ENCODE measurements at regions not wholly inside any gene's neighbourhood (a gene's known extent, or its start where the extent isn't known, plus 50 kb on each side); places are given as distances from the start of the nearest gene placed in this dataset.

DNA sequence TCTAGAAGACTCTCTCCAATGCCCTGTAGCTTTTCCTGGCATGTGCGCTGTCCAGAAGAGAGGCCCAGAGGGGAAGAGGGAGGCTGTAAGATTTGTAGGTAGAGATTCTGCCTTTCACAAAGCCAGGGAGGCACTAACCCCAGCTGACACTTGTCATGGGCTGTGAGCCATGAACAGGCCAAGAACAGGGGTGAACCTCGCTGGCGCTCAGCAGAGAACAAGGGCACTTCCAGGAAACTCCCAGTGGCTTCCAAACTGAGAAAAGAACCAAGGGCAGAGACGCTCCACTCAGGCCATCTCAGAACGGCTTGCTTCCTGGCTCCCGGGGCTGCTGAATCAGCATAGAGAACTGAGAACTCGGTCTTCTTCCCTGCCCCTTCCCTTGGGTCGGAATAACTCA lies 257.8 kb upstream of the ZNF32 start:
- Histone ChIP-seq H3K9ac (ENCODE audit: low read depth, low read length) (no peak overlapping the region), H3K4me1 (ENCODE audit: control insufficient read depth, insufficient read depth, low read length) (no peaks in the 10 kb centered on the region), H3K27me3 (ENCODE audit: control insufficient read depth, insufficient read depth, low read length) (no peaks in the 10 kb centered on the region), H3K9me3 (ENCODE audit: control insufficient read depth, insufficient read depth, low read length) (no peaks in the 10 kb centered on the region), H3K4me3 (ENCODE audit: low read depth, low read length) (no peak overlapping the region), H3K36me3 (ENCODE audit: control insufficient read depth, insufficient read depth, low read length) (no peaks in the 10 kb centered on the region)

DNA sequence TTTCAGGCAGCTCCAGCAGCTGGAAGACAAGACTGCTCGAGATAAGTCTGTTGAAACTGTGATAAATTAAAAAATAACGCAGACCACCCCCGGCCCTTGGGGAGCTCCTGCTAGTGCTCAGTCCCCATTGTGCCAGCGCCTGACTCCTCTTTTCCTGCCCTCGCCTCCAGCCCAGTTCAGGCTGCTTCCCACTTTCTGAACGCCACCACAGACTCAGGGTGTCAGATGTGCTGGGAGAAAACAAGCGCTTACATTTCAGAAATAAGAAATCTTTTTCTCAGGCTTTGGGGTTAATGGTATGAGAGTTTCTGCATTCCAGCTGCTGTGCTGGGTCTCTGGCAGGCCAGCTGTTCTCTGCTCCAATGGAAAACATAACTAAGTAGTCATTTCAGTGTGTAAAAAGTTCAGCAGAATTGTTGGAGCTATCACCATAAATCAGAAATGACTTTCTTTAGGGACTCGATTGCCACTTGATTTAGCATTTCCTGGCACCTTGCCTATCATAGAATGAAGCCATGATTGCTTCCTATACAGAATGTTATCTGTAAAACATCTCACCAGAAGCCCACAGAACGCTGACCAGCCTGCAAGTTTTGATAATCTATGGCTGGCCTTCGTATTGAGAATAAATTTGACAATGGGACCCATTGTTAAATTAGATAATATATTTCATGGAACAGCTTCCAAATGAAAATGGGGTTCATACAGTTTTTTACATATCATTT lies 257.0 kb upstream of the ZNF32 start:
- Histone ChIP-seq H3K9me3 (ENCODE audit: control insufficient read depth, insufficient read depth, low read length) (no peaks in the 10 kb centered on the region), H3K4me3 (ENCODE audit: low read depth, low read length) (no peak overlapping the region), H3K4me1 (ENCODE audit: control insufficient read depth, insufficient read depth, low read length) (no peaks in the 10 kb centered on the region), H3K9ac (ENCODE audit: low read depth, low read length) (no peak overlapping the region), H3K27me3 (ENCODE audit: control insufficient read depth, insufficient read depth, low read length) (no peaks in the 10 kb centered on the region), H3K36me3 (ENCODE audit: control insufficient read depth, insufficient read depth, low read length) (no peaks in the 10 kb centered on the region)

- H3K9me3 ChIP-seq (ENCODE audit: control insufficient read depth, insufficient read depth, low read length) = no peaks in the 10 kb centered on the region
- no peak overlapping the region for H3K9ac ChIP-seq (ENCODE audit: low read depth, low read length)
- no peaks in the 10 kb centered on the region for H3K36me3 ChIP-seq (ENCODE audit: control insufficient read depth, insufficient read depth, low read length)
- no peaks in the 10 kb centered on the region for H3K4me1 ChIP-seq (ENCODE audit: control insufficient read depth, insufficient read depth, low read length)
- H3K27me3 ChIP-seq (ENCODE audit: control insufficient read depth, insufficient read depth, low read length) = no peaks in the 10 kb centered on the region
- no peak overlapping the region for H3K4me3 ChIP-seq (ENCODE audit: low read depth, low read length)
These were observed 256.2 kb upstream of the ZNF32 start for GRCh38 chr10:43904844-43905243.

DNA sequence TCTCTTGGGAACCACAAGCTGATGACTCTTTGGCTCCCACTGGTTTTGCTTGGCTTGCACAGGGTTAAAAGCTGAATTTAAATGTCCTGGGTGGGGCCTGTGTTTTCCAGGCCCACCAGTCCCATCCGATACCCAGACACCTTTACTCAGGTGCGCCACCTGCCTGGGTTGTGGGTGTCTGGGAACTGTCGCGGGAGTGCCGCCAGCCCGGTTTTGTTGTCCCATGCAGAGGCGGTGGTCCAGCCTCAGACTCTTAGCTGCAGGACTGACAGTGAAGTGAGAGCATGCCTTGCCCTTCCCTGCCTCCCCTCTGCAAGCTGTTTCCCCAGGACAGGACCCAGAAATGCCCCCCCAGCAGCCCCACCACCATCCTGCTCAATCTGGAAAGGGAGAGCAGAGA lies 255.6 kb upstream of the ZNF32 start:
- Histone ChIP-seq H3K9me3 (ENCODE audit: control insufficient read depth, insufficient read depth, low read length) (no peaks in the 10 kb centered on the region), H3K4me3 (ENCODE audit: low read depth, low read length) (no peak overlapping the region), H3K4me1 (ENCODE audit: control insufficient read depth, insufficient read depth, low read length) (no peaks in the 10 kb centered on the region), H3K9ac (ENCODE audit: low read depth, low read length) (no peak overlapping the region), H3K36me3 (ENCODE audit: control insufficient read depth, insufficient read depth, low read length) (no peaks in the 10 kb centered on the region), H3K27me3 (ENCODE audit: control insufficient read depth, insufficient read depth, low read length) (no peaks in the 10 kb centered on the region)

- no peaks in the 10 kb centered on the region for H3K4me1 ChIP-seq (ENCODE audit: control insufficient read depth, insufficient read depth, low read length)
- H3K36me3 ChIP-seq (ENCODE audit: control insufficient read depth, insufficient read depth, low read length) = no peaks in the 10 kb centered on the region
- H3K9me3 ChIP-seq (ENCODE audit: control insufficient read depth, insufficient read depth, low read length) = no peaks in the 10 kb centered on the region
- H3K4me3 ChIP-seq (ENCODE audit: low read depth, low read length) = no peak overlapping the region
- H3K27me3 ChIP-seq (ENCODE audit: control insufficient read depth, insufficient read depth, low read length) = no peaks in the 10 kb centered on the region
- no peak overlapping the region for H3K9ac ChIP-seq (ENCODE audit: low read depth, low read length)
These were observed 254.8 kb upstream of the ZNF32 start for GRCh38 chr10:43903451-43903850.

DNA sequence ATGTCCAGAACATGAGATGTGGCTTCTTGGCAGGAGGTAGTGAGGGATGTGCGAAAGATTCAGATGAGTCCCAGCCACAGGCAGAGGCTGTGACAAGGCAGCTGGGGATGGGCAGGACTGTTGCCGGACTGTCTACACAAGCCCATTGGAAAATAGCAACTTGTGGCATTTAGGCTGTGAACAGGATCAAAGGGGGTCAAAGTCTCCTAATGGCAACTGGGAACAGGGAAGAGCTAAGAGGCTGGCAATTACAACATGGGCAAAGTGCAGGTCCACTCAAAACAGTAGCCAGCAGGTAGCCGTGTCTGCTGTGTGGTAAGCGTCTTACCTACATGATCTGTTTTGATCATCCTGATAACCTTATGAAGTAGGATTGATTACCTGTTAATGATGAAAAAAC lies 254.2 kb upstream of the ZNF32 start:
- H3K36me3 ChIP-seq (ENCODE audit: control insufficient read depth, insufficient read depth, low read length) = no peaks in the 10 kb centered on the region
- H3K9me3 ChIP-seq (ENCODE audit: control insufficient read depth, insufficient read depth, low read length) = no peaks in the 10 kb centered on the region
- no peaks in the 10 kb centered on the region for H3K27me3 ChIP-seq (ENCODE audit: control insufficient read depth, insufficient read depth, low read length)
- H3K9ac ChIP-seq (ENCODE audit: low read depth, low read length) = no peak overlapping the region
- H3K4me3 ChIP-seq (ENCODE audit: low read depth, low read length) = no peak overlapping the region
- no peaks in the 10 kb centered on the region for H3K4me1 ChIP-seq (ENCODE audit: control insufficient read depth, insufficient read depth, low read length)

DNA sequence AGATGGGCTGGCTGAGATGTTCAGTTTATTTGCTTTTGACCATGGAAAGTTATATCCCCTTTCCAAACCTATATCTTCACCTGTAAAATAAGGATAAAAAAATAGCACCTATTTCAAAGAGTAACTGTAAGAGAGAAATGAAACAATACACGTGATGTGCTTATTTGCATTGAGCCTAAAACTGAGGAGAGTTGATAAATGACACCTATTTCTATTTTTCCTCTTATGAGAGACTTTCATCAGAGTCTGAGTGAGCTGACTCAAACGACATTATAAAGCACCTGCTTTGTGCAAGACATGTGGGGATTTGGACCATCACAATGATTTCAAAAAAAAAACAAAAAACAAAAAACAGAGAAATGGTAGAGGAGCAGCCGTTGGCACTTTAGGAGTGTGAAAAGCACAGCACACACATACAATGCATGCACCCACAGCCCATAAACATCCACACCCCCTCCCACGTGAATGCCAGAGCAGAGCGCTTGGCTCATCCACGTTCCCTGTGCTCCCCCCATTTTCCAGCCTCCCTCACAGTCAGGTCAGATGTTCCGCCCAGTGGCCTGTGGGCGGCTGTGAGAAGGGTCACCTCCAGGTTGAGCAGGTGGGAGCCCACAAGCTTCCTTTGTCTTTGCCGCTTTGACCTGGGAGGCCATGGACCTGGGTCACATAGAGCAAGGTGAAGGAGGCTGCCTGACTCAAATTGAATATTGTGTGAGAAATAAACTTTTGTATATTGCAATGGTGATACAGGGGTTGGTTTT lies 253.2 kb upstream of the ZNF32 start:
- H3K9ac ChIP-seq (ENCODE audit: low read depth, low read length) = no peak overlapping the region
- no peaks in the 10 kb centered on the region for H3K4me1 ChIP-seq (ENCODE audit: control insufficient read depth, insufficient read depth, low read length)
- H3K9me3 ChIP-seq (ENCODE audit: control insufficient read depth, insufficient read depth, low read length) = no peaks in the 10 kb centered on the region
- H3K36me3 ChIP-seq (ENCODE audit: control insufficient read depth, insufficient read depth, low read length) = no peaks in the 10 kb centered on the region
- no peaks in the 10 kb centered on the region for H3K27me3 ChIP-seq (ENCODE audit: control insufficient read depth, insufficient read depth, low read length)
- no peak overlapping the region for H3K4me3 ChIP-seq (ENCODE audit: low read depth, low read length)

DNA sequence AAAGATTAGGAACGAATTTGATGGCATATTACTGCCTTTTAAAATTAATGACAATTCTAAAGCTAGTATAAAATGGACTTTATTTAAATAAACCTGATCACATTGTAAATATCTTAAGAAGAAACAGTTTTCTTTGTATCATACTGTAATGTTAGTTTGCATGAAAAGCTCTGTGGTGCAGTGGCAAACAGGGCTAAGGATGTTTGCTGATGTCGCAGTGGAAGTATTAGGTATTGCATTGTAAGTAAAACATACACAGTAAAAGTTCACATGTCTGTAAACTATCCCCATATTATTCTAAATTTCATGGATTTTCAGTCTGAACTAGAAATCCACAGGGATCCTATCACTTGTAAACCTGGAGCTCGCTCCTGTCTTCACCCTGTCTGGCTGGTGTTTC lies 252.6 kb upstream of the ZNF32 start:
- H3K9me3 ChIP-seq (ENCODE audit: control insufficient read depth, insufficient read depth, low read length) = no peaks in the 10 kb centered on the region
- H3K4me3 ChIP-seq (ENCODE audit: low read depth, low read length) = no peak overlapping the region
- no peaks in the 10 kb centered on the region for H3K27me3 ChIP-seq (ENCODE audit: control insufficient read depth, insufficient read depth, low read length)
- no peaks in the 10 kb centered on the region for H3K4me1 ChIP-seq (ENCODE audit: control insufficient read depth, insufficient read depth, low read length)
- no peaks in the 10 kb centered on the region for H3K36me3 ChIP-seq (ENCODE audit: control insufficient read depth, insufficient read depth, low read length)
- no peak overlapping the region for H3K9ac ChIP-seq (ENCODE audit: low read depth, low read length)

- Histone ChIP-seq H3K27me3 (ENCODE audit: control insufficient read depth, insufficient read depth, low read length) (no peaks in the 10 kb centered on the region), H3K9ac (ENCODE audit: low read depth, low read length) (no peak overlapping the region), H3K4me3 (ENCODE audit: low read depth, low read length) (no peak overlapping the region), H3K4me1 (ENCODE audit: control insufficient read depth, insufficient read depth, low read length) (no peaks in the 10 kb centered on the region), H3K36me3 (ENCODE audit: control insufficient read depth, insufficient read depth, low read length) (no peaks in the 10 kb centered on the region), H3K9me3 (ENCODE audit: control insufficient read depth, insufficient read depth, low read length) (no peaks in the 10 kb centered on the region)
These were observed 251.9 kb upstream of the ZNF32 start for GRCh38 chr10:43900571-43900970.

DNA sequence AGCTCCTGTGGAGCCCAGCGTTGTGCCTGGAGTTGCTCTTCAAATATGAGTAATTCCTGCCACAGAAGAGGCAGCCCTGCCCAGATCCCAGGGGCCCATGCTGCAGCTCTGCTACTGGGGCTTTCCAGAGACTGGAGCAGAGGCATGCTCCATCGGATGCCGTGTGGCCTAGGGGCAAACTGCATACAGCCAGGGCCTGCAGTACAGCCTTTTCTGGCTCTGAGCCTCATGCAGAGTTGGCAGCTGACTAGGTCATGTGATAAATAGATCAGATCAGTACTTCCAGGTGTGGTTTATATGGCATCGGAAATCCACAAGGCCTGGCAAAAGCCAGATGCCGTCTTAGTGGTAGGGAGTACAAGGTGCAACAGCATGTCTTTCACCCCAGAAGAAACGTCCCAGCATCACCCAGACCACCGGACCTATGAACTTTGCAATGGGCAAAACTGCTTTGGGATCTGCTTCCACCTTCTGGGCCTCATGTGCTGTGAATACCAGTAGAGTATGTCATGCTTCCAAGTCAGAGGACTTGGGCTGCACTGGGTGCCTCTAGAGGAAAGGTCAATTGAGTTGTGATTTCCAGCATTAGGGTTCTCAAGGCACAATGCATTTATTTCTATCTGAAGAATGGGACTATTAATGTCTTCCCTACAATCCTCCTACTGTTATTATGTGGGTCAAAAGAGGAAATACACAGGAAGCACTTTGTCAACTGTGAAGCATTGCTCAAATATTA lies 250.7 kb upstream of the ZNF32 start:
- no peaks in the 10 kb centered on the region for H3K9me3 ChIP-seq (ENCODE audit: control insufficient read depth, insufficient read depth, low read length)
- H3K4me3 ChIP-seq (ENCODE audit: low read depth, low read length) = no peak overlapping the region
- H3K36me3 ChIP-seq (ENCODE audit: control insufficient read depth, insufficient read depth, low read length) = no peaks in the 10 kb centered on the region
- no peak overlapping the region for H3K9ac ChIP-seq (ENCODE audit: low read depth, low read length)
- H3K4me1 ChIP-seq (ENCODE audit: control insufficient read depth, insufficient read depth, low read length) = no peaks in the 10 kb centered on the region
- H3K27me3 ChIP-seq (ENCODE audit: control insufficient read depth, insufficient read depth, low read length) = no peaks in the 10 kb centered on the region

DNA sequence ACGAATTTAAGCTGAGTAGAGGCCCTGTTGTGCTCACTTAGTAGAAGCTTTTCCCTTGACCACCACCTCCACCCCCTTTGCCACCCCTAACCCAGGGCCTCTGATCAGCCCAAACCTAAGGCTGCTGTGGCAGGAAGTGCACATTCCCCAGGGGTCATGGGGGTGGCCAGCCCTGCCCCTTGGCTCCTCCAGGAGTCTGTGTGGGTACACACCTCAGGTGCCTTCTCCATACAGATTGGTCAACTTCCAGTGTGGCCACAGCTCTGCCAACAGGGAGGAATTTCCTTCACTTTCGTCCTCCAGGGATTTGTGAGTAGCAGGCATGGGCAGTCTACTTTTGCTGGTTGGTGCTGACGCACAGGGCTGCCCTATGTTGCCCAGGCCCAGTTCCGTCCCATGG lies 249.9 kb upstream of the ZNF32 start:
- no peaks in the 10 kb centered on the region for H3K27me3 ChIP-seq (ENCODE audit: control insufficient read depth, insufficient read depth, low read length)
- no peak overlapping the region for H3K9ac ChIP-seq (ENCODE audit: low read depth, low read length)
- H3K4me1 ChIP-seq (ENCODE audit: control insufficient read depth, insufficient read depth, low read length) = no peaks in the 10 kb centered on the region
- H3K36me3 ChIP-seq (ENCODE audit: control insufficient read depth, insufficient read depth, low read length) = no peaks in the 10 kb centered on the region
- H3K4me3 ChIP-seq (ENCODE audit: low read depth, low read length) = no peak overlapping the region
- H3K9me3 ChIP-seq (ENCODE audit: control insufficient read depth, insufficient read depth, low read length) = no peaks in the 10 kb centered on the region

Measured in iPS-15b (cell line).